Caco-2 (cell line): ENCODE measurements at regions not wholly inside any gene's neighbourhood (a gene's known extent, or its start where the extent isn't known, plus 50 kb on each side); places are given as distances from the start of the nearest gene placed in this dataset.

ENCODE experiments used
- BruUV-seq: library from RNA; stranded (reverse); fragments of 400-500 nt; replicated peaks from 2 replicates; lab custom pipeline; 2021; lab: Mats Ljungman, UMichigan
- CTCF ChIA-PET: fragments of 300-600 bp; sonication (Branson Sonifier 250); formaldehyde crosslinking; loops from one replicate; lab custom pipeline; 2022; ENCODE audit warnings: antibody characterized with exemption; lab: Charles Lee
- POLR2A ChIA-PET: fragments of 300-600 bp; sonication (Branson Sonifier 250); formaldehyde crosslinking; loops from one replicate; lab custom pipeline; 2022; ENCODE audit warnings: antibody characterized with exemption; lab: Charles Lee
- DNase-seq, 2 experiments: peaks; one replicate each; pipeline versions ENCODE4 v3.0.0 to v3.0.0-alpha.2; 2020 to 2022
- H3K27me3 ChIP-seq: replicated peaks from 2 replicates; pipeline ENCODE4 v1.6.0; 2011; ENCODE audit warnings: low read length; ENCODE audit not compliant: control insufficient read depth, insufficient read depth
- H3K36me3 ChIP-seq: 2 replicates; pipeline ENCODE4 v1.5.1; 2011; ENCODE audit warnings: low read length; ENCODE audit not compliant: control insufficient read depth, insufficient read depth
- H3K4me1 ChIP-seq: fragments of 250-450 bp; sonication (Bioruptor Pico); 2 replicates; pipeline ENCODE4 v1.5.1; 2020; ENCODE audit warnings: mild to moderate bottlenecking
- H3K4me3 ChIP-seq: 2 replicates; pipeline ENCODE4 v1.5.1; 2011; ENCODE audit warnings: low read depth, mild to moderate bottlenecking, control low read depth, low read length
- H3K9me3 ChIP-seq: fragments of 250-450 bp; sonication (Bioruptor Pico); 2 replicates; pipeline ENCODE4 v1.5.1; 2020; ENCODE audit warnings: mild to moderate bottlenecking, moderate library complexity
- H3K27ac Mint-ChIP-seq: one replicate; pipeline ENCODE4 v1.8.0; 2022; ENCODE audit warnings: mixed read lengths; ENCODE audit not compliant: unreplicated experiment
- H3K27me3 Mint-ChIP-seq: one replicate; pipeline ENCODE4 v1.8.0; 2022; ENCODE audit warnings: mixed read lengths; ENCODE audit not compliant: insufficient read depth, unreplicated experiment
- H3K36me3 Mint-ChIP-seq: one replicate; pipeline ENCODE4 v1.8.0; 2022; ENCODE audit warnings: mild to moderate bottlenecking, mixed read lengths; ENCODE audit not compliant: insufficient read depth, unreplicated experiment
- H3K4me1 Mint-ChIP-seq: one replicate; pipeline ENCODE4 v1.8.0; 2022; ENCODE audit warnings: low read depth, mixed read lengths; ENCODE audit not compliant: unreplicated experiment
- H3K4me3 Mint-ChIP-seq: one replicate; pipeline ENCODE4 v1.8.0; 2022; ENCODE audit warnings: mild to moderate bottlenecking, moderate library complexity, mixed read lengths; ENCODE audit not compliant: unreplicated experiment
- H3K9me3 Mint-ChIP-seq: one replicate; pipeline ENCODE4 v1.8.0; 2022; ENCODE audit warnings: mixed read lengths; ENCODE audit not compliant: unreplicated experiment
- intact Hi-C: fragments of 100-400 bp; cut with micrococcal nuclease; formaldehyde crosslinking; loops from one replicate; pipeline ENCODE4 v1.10.0; 2022; ENCODE audit not compliant: unreplicated experiment
- TF ChIP-seq, protein P1 (sequence below), 2 experiments: fragments of 200-600 bp in 1 of 2; IDR thresholded peaks; 1 replicate in 1 of 2; 2 replicates in 1 of 2; pipeline versions ENCODE4 v1.5.1 to v1.8.0; 2011 to 2022; ENCODE audit warnings: antibody characterized with exemption in 1 of 2, control low read depth in 1 of 2, inconsistent platforms in 1 of 2, low read depth in 1 of 2, low read length in 1 of 2, mild to moderate bottlenecking in 1 of 2, moderate library complexity in 1 of 2; ENCODE audit not compliant: insufficient read depth in 1 of 2, severe bottlenecking in 1 of 2, unreplicated experiment in 1 of 2

DNA sequence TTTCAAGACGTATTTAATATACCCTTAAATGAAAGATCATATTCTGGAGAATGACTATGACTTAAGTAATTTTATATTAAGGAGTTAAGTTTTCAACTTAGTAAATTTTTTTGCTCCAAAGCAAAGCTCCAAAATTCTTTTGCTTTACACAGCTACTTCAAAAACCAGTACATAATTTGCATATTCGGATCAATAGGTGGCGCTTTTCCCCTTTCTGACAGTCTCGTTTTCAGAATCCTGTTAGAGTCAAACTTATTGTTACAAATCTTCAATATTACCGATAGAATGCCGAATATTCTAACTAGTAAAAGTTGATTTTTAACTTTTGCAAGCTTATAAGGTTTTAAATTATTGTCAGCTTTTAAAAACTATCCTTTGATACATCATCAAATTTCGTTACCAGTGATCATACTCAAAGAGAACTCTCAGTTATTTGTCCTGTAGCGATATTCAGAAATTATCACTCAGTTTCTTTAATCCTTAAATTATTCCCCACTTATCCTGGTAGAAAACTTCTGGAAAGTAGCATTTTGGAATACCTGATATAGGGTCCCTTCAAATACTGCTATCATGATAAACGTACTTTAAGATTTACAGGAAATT, 852.7 kb upstream of the KLHL1 start:
- Histone ChIP-seq H3K36me3 (no peaks in the 10 kb centered on the region), H3K4me1 (no peaks in the 10 kb centered on the region), H3K9me3 (no peaks in the 10 kb centered on the region), H3K4me3 (no peak overlapping the region), H3K27me3 (no peaks in the 10 kb centered on the region)
- H3K9me3 Mint-ChIP-seq: no peaks in the 10 kb centered on the region
- TF ChIP-seq, protein P1, sequence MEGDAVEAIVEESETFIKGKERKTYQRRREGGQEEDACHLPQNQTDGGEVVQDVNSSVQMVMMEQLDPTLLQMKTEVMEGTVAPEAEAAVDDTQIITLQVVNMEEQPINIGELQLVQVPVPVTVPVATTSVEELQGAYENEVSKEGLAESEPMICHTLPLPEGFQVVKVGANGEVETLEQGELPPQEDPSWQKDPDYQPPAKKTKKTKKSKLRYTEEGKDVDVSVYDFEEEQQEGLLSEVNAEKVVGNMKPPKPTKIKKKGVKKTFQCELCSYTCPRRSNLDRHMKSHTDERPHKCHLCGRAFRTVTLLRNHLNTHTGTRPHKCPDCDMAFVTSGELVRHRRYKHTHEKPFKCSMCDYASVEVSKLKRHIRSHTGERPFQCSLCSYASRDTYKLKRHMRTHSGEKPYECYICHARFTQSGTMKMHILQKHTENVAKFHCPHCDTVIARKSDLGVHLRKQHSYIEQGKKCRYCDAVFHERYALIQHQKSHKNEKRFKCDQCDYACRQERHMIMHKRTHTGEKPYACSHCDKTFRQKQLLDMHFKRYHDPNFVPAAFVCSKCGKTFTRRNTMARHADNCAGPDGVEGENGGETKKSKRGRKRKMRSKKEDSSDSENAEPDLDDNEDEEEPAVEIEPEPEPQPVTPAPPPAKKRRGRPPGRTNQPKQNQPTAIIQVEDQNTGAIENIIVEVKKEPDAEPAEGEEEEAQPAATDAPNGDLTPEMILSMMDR (IDR thresholded peaks at IDR 0.05; ENCODE audit: insufficient read depth in 1 of 2, low read depth in 1 of 2, low read length in 1 of 2, severe bottlenecking in 1 of 2, unreplicated experiment in 1 of 2): peak; percentile 56 to 82
- no peak overlapping the region for H3K4me3 Mint-ChIP-seq
- no peaks in the 10 kb centered on the region for H3K4me1 Mint-ChIP-seq
- intact Hi-C loops: loop anchor here (1.0 to 10.0 kb wide), 9 partner anchors 54 to 504 kb away; no protein-coding TSS in a partner anchor
- ChIA-PET POLR2A (no interaction called here), CTCF (interaction anchor here (0.6 to 1.0 kb wide), 7 partner anchors 21 to 294 kb away, joined by 3 to 9 read pairs (median 3); no protein-coding TSS in a partner anchor)
- no peaks in the 10 kb centered on the region for H3K36me3 Mint-ChIP-seq
- DNase-seq: peak in 1 of 2 experiments; percentile 54
- peaks cover under 1% of the 10 kb centered on the region for H3K27me3 Mint-ChIP-seq
- no peak overlapping the region for H3K27ac Mint-ChIP-seq
- no TSS peak for BruUV-seq

GRCh38 chr13:70959035-70959775, 851.0 kb upstream of the KLHL1 start:
- no peak overlapping the region for H3K4me3 Mint-ChIP-seq
- no peaks in the 10 kb centered on the region for H3K9me3 Mint-ChIP-seq

DNA sequence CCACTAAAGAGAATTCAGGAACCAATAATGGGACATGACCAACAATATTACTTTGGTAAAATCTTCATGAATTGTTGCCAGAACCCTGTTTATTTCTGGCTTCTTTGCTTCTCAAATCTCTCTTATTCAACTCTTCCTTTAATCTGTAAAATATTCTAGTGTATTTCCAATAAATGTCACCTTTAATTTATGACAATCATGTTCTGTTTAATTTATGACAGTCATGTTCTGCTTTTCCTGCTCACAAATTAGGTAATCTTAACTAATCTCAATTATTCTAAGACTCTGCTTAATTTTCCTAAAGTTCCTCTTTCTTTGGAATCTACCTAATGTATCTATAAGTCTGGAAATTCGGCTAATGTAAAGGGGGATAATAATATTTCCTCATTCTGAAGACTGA, 847.6 kb upstream of the KLHL1 start:
- H3K36me3 Mint-ChIP-seq: no peaks in the 10 kb centered on the region
- Histone ChIP-seq H3K36me3 (no peaks in the 10 kb centered on the region), H3K4me1 (no peaks in the 10 kb centered on the region), H3K9me3 (no peaks in the 10 kb centered on the region), H3K27me3 (no peaks in the 10 kb centered on the region), H3K4me3 (no peak overlapping the region)
- no peak for DNase-seq
- H3K27ac Mint-ChIP-seq: no peak overlapping the region
- H3K4me1 Mint-ChIP-seq: no peaks in the 10 kb centered on the region
- peaks cover 3% of the 10 kb centered on the region for H3K27me3 Mint-ChIP-seq
- BruUV-seq: no TSS peak
- intact Hi-C loops: no loop called here
- CTCF ChIA-PET: no interaction called here
- no peaks in the 10 kb centered on the region for H3K9me3 Mint-ChIP-seq
- TF ChIP-seq, protein P1 (IDR thresholded peaks at IDR 0.05; ENCODE audit: insufficient read depth in 1 of 2, low read depth in 1 of 2, low read length in 1 of 2, severe bottlenecking in 1 of 2, unreplicated experiment in 1 of 2): no peak
- POLR2A ChIA-PET: no interaction called here
- no peak overlapping the region for H3K4me3 Mint-ChIP-seq

More at GRCh38 chr13:70959035-70959775, 851.0 kb upstream of the KLHL1 start:
- ChIA-PET POLR2A (no interaction called here), CTCF (interaction anchor here (0.6 kb wide), 1 partner anchor 260 kb away, joined by 3 read pairs; no protein-coding TSS in a partner anchor)
- no peak for DNase-seq
- H3K4me3 ChIP-seq: no peak overlapping the region
- TF ChIP-seq, protein P1 (IDR thresholded peaks at IDR 0.05; ENCODE audit: insufficient read depth in 1 of 2, low read depth in 1 of 2, low read length in 1 of 2, severe bottlenecking in 1 of 2, unreplicated experiment in 1 of 2): no peak
- H3K27me3 ChIP-seq: no peaks in the 10 kb centered on the region
- Mint-ChIP-seq H3K4me1 (no peaks in the 10 kb centered on the region), H3K27me3 (peaks cover 3% of the 10 kb centered on the region), H3K36me3 (no peaks in the 10 kb centered on the region), H3K27ac (no peak overlapping the region)
- no peaks in the 10 kb centered on the region for H3K4me1 ChIP-seq
- intact Hi-C loops: no loop called here
- H3K36me3 ChIP-seq: no peaks in the 10 kb centered on the region
- no TSS peak for BruUV-seq
- H3K9me3 ChIP-seq: no peaks in the 10 kb centered on the region
